GM13977 (cell line): ENCODE measurements at regions not wholly inside any gene's neighbourhood (a gene's known extent, or its start where the extent isn't known, plus 50 kb on each side); places are given as distances from the start of the nearest gene placed in this dataset.

Source experiments
- DNase-seq: peaks from one replicate; pipeline ENCODE4 v3.0.0; 2012; ENCODE audit warnings: low spot score
- CTCF ChIP-seq: IDR thresholded peaks from 2 replicates; pipeline ENCODE4 v1.5.1; 2012; ENCODE audit warnings: mild to moderate bottlenecking, control low read depth; ENCODE audit not compliant: insufficient read depth; ENCODE audit errors: extremely low read depth, missing control alignments
- in situ Hi-C: fragments of 300-500 bp; cut with MboI; formaldehyde crosslinking; loops from one replicate; pipeline ENCODE4 v1.12.0; 2022; ENCODE audit warnings: low sequenced_read_pairs, low pct_unique_long_range_greater_than_20kb, mixed read lengths, inconsistent platforms; ENCODE audit not compliant: unreplicated experiment

GRCh38 chr6:40077736-40078135 lies 143.5 kb upstream of the MOCS1 start:
- in situ Hi-C loops, result no loop called here
- TF ChIP-seq CTCF, result no peak
- DNase-seq, result no peak

GRCh38 chr6:40077315-40077714 lies 143.1 kb upstream of the MOCS1 start:
- in situ Hi-C loops, result no loop called here
- no peak for DNase-seq
- no peak for TF ChIP-seq CTCF

GRCh38 chr6:40075056-40075590 lies 140.9 kb upstream of the MOCS1 start:
- no peak for DNase-seq
- no peak for TF ChIP-seq CTCF
- in situ Hi-C loops, result no loop called here

- DNase-seq, result no peak
- no peak for TF ChIP-seq CTCF
- in situ Hi-C loops, result no loop called here
These were observed 140.2 kb upstream of the MOCS1 start for GRCh38 chr6:40074306-40075055.

GRCh38 chr6:40066372-40066771 lies 132.1 kb upstream of the MOCS1 start:
- TF ChIP-seq CTCF, result no peak
- in situ Hi-C loops, result no loop called here
- no peak for DNase-seq

- TF ChIP-seq CTCF, result no peak
- in situ Hi-C loops, result no loop called here
- DNase-seq, result no peak
These were observed 122.6 kb upstream of the MOCS1 start for GRCh38 chr6:40056865-40057264.
